Inflammatory macrophage treated with lipopolysaccharide for 4 hours (primary cell): ENCODE measurements at regions not wholly inside any gene's neighbourhood (a gene's known extent, or its start where the extent isn't known, plus 50 kb on each side); places are given as distances from the start of the nearest gene placed in this dataset.

Experiments used
- DNase-seq: peaks from one replicate; pipeline ENCODE4 v3.0.0-alpha.2; 2020

DNA sequence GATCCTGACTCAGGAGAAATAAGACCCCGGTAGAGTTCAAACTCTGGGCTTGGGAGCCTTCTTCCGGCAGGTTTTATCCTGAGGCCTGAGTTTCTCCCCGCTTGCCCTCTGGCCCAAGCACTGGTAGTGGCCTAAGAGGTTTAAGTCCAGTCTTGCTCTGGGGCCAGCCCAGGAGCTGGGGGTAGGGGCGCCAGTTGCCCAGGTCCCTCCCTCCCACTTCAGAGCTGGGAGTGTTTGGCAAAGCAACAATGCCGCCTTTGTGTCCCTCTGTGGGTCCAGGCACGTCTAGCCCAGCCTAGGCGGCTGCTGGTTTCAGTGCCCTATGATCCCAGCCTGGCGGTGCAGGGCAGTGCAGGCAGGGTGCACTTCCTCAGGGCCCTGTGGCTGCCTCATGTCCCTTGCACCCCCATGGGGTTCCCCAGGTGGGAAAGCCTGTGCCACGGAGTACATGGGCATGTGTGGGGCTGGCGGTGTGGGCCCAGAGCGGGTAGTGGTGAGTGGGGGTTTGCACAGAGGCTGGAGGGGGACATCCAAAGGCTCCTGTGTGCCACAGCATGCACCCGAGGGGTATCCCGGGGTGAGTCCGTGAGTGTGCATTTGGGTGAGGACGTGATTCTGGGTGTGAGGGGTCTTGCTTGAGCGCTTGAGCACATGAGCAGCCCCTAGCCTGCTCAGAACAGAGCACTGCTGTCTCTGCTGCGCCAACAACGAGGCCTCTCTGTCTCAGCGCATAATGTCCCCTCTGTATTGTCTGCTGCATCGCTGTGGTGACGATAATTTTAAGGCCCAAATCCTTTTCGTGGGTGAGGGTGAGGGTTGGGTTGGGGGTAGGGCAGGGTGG is 61.7 kb upstream of the PSD2 start:
- DNase-seq, result no peak

GRCh38 chr5:139734539-139734916 is 61.1 kb upstream of the PSD2 start:
- no peak for DNase-seq

DNA sequence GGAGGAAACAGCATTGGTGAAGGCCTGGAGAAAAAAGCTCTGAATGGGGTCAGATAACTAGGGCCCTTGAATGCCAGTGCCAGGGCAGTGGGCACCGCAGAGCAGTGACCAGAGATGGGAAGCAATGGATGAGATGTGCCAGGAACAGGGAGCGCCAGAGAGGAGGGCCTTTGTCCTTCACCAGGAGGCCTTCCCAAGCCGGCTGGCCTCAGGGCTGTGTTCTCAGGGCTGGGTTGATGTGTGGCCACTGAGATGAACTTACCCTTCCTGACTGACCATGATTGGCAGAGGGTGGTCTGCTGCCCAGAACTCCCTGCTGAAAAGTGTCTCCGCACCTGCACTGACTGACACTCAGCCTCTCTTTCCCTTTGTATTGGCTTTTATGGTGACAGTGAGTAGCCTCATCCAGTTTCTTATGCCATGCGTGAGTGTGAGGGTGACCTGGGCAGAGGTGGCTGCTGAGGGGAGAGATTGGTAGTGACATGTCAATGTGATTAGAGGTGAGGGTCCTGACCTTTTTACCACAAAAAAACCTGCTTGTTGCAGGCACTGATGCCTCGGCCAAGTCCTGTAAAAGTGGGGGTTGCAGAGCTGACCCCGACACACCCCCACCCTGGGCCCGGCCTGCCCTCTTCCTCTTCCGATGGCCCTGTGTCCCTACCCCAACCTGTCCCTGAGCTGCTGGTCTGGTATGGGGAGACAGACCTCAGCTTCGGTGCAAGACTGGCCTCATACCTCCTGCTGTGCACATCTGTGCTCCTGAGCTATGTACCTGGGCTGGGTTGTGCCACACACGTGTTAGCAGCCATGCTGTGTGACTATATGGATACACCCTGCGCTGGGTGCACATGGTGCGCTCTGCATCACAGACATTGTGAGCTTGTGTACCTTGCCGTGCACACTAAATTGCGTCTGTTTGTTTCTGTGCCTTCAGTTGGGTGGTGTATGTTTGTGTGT is 57.1 kb upstream of the PSD2 start:
- DNase-seq, result no peak

GRCh38 chr5:139739150-139739974 is 56.2 kb upstream of the PSD2 start:
- DNase-seq, result no peak

GRCh38 chr5:139740138-139740991 is 55.2 kb upstream of the PSD2 start:
- no peak for DNase-seq

- DNase-seq, result no peak
These were observed 54.5 kb upstream of the PSD2 start for GRCh38 chr5:139740992-139741672.

DNA sequence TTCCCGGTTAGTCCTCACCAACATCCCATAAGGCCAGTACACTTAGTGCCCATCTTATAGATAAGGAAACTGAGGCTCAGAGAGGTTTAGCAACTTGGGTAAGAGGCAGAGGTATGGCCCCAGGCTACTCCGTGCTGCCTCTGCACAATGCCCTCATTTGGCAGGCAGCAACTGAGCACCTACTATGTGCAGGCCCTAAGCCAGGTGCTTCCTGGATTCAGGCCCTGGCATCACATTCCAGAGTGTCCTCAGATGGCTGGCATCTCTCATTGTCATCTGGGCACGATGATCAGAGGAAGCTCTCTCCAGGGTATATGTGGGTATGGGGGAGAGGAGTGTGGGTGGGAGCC is 53.8 kb upstream of the PSD2 start:
- DNase-seq, result no peak

DNA sequence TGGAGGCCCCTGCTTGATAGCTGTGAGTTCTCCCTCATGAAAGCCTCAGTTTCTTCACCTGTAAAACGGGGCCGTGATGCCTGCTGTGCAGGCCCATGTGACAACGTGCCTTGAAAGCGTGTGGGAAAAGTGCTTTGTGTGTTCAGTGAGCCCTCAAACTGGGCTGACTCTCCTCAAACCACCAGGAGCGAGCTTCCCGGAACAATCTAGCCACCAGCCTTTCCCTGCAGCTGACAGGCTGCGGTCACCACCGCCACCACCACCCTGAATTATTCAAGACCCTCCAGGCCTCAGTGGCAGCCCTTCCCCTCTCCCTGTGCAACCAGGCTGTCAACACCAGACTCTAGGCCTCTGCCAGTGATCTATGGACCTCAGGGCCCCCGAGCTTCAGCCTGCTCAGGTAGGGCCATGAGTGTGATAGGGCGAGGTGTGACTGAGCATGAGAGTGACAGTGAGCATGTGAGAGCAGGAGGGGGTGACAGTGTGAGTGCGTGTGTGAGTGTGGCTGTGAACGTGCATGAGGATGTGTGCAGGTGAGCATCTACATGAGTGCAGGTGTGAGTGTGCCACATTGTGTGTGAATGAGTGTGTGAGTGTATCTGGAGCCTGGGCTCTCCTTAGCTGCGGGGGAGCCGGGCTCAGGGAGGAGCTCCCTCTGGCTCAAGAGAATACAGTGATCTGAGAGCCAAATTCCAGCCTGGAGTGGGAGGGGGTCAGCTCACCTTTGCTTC is 53.3 kb upstream of the PSD2 start:
- no peak for DNase-seq

DNA sequence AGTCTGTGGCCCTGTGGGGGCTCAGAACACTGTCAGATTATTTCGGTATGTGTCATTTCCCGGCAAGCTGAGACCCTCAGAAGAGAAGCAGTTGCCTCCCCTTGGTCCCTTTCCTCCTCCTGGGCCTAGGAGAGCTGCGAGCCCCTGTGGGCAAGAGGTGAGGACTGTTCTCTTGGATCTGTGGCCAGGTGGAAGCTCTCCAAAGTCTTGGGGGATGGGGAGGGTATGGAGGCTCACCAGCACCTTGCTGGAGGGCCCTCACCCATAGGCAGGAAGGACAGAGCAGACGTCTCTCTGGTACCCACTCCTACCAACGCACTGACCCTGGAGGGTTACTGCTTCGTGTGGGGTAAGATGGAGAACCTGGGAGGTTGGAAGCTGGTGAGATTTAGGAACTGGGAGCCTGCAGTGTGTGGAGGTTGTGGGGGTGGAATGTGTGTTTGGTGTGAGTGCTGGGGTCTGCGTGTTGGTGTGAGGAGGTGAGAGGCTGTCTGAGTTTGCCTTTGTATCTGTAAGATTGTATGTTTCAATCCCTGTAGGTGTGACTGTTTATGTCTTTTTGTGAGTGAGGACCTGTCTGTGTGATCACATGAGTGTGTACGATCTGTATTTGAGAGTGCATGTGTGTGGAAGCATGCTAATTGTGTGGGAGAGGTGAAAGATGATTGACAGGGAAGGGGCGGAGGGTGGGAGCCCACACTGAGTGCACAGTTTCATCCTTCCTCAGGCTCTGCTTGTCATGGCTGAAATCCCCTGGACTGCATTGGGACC is 52.4 kb upstream of the PSD2 start:
- no peak for DNase-seq

DNA sequence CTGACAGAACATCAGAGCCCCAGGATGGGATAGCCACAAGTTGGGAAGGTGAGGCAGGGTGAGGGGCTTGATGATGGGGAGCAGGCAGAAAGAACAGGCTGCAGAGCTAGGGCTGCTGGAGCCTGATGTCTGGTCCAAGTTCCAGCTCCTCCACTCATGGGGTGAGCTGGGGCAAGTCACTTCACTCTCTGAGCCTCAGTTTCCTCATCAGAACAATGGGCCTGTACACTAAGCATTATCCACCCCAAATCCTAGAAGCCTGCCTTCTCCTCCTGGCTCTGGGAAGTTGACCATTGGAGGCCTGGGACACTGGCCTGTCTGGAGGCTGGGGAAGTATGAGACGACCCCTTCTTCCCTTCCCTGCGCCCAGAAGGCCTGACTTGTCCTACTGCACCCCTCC is 51.8 kb upstream of the PSD2 start:
- no peak for DNase-seq

DNA sequence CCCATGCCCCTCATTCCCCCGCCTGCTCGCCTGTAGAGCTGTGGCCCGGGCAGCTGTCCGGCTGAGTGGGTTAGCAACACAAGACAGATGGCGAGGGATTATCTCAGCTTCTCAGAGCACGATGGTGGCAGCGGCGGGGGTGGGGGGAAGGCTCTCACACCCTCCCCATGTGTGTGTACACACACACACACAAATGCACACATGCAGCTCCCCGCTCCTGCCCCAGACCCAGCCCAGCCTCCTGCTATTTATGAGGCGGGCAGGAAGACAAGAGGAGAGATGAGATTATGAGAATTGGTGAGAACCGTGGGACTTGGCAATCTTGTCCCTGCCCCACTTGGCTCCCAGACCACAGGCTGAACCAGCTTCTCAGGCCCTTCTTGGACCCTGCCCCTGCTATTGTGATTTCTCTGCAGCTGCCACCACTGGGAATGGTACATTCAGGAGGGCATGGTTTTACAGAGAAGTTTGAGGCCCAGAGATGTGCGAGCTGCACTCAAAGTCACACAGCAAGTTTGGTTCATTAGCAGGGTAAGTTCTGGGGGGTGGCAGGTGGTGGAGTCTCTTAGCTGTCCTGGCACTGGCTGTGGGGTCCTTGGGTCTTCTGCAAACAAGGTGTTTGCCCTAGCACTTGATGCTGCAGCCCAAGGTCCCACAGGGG is 51.0 kb upstream of the PSD2 start:
- no peak for DNase-seq

DNA sequence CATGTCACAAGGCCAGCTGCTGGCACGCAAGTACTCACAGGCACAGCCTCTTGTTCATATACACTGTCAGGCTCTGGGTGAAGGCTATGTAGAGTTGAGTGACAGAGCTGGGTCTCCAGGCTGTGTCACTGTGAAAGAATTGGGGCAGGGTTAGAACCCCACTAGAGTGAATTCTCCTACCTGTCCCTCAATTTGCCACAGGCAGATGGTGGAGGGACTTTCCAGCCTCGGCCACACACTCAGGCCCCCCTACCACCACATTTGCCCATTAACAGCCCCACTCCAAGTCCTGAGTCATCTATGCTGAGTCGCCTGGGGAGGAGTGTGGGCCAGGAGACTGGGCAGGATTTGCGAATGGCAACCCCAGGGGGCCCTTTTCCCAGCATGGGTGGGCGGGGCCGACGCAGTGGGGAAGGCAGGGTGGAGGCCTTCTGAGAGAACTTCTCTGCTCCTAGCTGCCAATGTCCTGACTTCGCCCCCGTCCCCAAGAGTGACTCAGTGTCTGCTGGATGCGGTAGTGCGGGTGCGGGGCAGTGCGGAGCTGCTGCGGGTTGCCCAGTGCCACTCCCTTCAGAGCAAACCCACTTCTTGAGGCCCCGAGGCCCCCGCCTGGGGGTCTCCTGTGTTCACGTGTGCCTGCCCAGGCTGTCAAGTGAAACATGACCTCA is 50.3 kb upstream of the PSD2 start:
- DNase-seq, result peak; percentile 72

GRCh38 chr5:139745800-139746690 is 49.6 kb upstream of the PSD2 start:
- peak; percentile 61 for DNase-seq
